Bronchial epithelial cell (primary cell): ENCODE measurements at regions not wholly inside any gene's neighbourhood (a gene's known extent, or its start where the extent isn't known, plus 50 kb on each side); places are given as distances from the start of the nearest gene placed in this dataset.
"Not testable (repeated sequence)": the region's sequence is repeated elsewhere in the genome, so short reads cannot be mapped to it uniquely, and the experiment has no call there.

ENCODE experiments used
- DNase-seq: peaks from one replicate; pipeline ENCODE4 v3.0.0-alpha.2; 2010; ENCODE audit warnings: low read depth
- FAIRE-seq: peaks from 2 replicates; lab custom pipeline; 2011; peaks lifted over from hg19 to GRCh38; lab: Jason Lieb, UNC
- H3K27me3 ChIP-seq: 2 replicates; pipeline ENCODE4 v1.5.1; 2011; ENCODE audit warnings: low read length; ENCODE audit not compliant: control insufficient read depth, insufficient read depth
- H3K36me3 ChIP-seq: 2 replicates; pipeline ENCODE4 v1.5.1; 2011; ENCODE audit warnings: low read length; ENCODE audit not compliant: control insufficient read depth, insufficient read depth
- H3K4me3 ChIP-seq: 2 replicates; pipeline ENCODE4 v1.5.1; 2011; ENCODE audit warnings: mild to moderate bottlenecking, low read depth, low read length, control low read depth
- TF ChIP-seq, protein P1 (sequence below): IDR thresholded peaks from 2 replicates; pipeline ENCODE4 v1.5.1; 2011; ENCODE audit warnings: mild to moderate bottlenecking, moderate library complexity, low read length, control low read depth, inconsistent platforms; ENCODE audit not compliant: insufficient read depth, severe bottlenecking

- H3K36me3 ChIP-seq, result no peaks in the 10 kb centered on the region
- no peak for FAIRE-seq
- TF ChIP-seq, protein P1, sequence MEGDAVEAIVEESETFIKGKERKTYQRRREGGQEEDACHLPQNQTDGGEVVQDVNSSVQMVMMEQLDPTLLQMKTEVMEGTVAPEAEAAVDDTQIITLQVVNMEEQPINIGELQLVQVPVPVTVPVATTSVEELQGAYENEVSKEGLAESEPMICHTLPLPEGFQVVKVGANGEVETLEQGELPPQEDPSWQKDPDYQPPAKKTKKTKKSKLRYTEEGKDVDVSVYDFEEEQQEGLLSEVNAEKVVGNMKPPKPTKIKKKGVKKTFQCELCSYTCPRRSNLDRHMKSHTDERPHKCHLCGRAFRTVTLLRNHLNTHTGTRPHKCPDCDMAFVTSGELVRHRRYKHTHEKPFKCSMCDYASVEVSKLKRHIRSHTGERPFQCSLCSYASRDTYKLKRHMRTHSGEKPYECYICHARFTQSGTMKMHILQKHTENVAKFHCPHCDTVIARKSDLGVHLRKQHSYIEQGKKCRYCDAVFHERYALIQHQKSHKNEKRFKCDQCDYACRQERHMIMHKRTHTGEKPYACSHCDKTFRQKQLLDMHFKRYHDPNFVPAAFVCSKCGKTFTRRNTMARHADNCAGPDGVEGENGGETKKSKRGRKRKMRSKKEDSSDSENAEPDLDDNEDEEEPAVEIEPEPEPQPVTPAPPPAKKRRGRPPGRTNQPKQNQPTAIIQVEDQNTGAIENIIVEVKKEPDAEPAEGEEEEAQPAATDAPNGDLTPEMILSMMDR, result no peak
- no peak for DNase-seq
- no peak overlapping the region for H3K4me3 ChIP-seq
- H3K27me3 ChIP-seq, result no peaks in the 10 kb centered on the region
Observed at GRCh38 chr2:48092846-48093803, 186.8 kb upstream of the FBXO11 start.

DNA sequence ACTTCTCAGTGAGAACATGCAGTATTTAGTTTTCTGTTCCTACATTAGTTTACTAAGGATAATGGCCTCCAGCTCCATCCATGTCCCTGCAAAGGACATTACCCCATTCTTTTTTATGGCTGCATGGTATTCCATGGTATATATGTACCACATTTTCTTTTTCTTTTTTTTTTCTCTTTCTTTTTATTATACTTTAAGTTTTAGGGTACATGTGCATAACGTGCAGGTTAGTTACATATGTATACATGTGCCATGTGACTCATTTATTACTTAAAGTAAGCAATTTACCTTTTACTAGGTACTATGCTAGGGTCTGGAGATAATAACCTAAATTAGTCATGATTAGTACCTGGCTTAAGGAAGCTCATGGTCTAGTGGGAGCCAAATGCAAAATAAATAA, 190.5 kb upstream of the FBXO11 start:
- not testable (repeated sequence) for H3K27me3 ChIP-seq, DNase-seq, FAIRE-seq

DNA sequence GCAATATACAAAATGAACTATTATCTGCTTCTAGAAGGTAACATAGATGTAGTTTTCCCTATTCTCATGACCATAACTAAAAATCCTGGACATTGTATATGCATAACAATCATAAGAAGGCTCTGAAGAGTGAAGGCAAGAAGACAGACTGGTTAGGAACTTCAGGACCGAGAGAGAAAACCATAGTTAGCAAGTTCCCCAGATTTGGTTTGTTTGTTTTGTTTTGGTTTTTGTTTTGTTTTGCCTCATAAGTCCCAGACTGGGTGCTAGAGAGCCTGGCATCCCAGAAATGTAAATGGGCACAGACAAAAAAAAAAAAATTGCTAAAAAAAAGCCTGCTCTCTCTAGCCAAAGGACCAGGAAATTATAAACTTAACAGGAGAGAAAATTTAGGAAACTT, 192.2 kb upstream of the FBXO11 start:
- DNase-seq, result no peak
- Histone ChIP-seq H3K4me3 (no peak overlapping the region), H3K27me3 (no peaks in the 10 kb centered on the region), H3K36me3 (no peaks in the 10 kb centered on the region)
- TF ChIP-seq, protein P1, result no peak
- FAIRE-seq, result no peak

More for the DNA sequence above, 190.5 kb upstream of the FBXO11 start:
- H3K4me3 ChIP-seq, H3K36me3 ChIP-seq: not testable (repeated sequence)

DNA sequence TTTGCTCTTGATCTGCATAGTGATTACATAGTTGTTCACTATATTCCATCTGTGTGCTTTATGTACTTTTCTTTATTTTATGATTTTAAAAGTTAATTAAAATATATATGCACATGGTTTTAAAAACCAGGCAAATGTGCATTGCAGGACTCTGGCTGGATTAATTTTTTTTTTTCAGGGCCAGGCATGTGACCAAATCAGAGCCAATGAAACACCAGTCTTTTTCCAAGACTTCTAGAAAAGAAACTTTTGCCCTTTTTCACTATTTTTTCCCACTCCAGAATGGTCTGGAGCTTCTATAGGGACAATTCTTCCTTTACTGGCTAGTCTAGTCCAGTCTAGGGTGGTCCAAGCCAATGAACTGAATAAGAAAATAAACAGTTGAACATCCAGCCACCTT, 198.1 kb upstream of the FBXO11 start:
- Histone ChIP-seq H3K27me3 (no peaks in the 10 kb centered on the region), H3K36me3 (no peaks in the 10 kb centered on the region), H3K4me3 (no peak overlapping the region)
- no peak for DNase-seq
- FAIRE-seq, result no peak
- TF ChIP-seq, protein P1, result no peak

DNA sequence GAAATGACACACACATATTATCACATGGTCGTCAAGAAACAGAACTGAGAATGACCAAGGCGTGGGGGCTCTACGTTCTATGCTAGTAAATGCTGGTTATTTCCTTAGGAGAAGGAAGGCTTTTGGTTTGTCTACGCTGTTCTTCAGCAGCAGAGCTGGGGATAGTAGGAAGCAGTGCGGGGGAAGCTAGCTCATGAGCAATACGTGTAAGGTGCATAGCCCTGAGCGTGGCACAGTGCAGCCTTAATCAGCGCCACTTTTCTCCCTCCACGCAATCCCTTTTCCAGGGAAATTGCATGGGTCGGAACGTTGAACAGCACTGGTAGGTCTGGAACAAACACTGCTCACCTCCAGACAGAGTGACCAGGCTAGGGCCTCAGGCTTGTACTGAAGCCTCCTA, 199.6 kb upstream of the FBXO11 start:
- Histone ChIP-seq H3K4me3 (no peak overlapping the region), H3K27me3 (no peaks in the 10 kb centered on the region), H3K36me3 (no peaks in the 10 kb centered on the region)
- no peak for FAIRE-seq
- no peak for DNase-seq
- TF ChIP-seq, protein P1, result no peak

DNA sequence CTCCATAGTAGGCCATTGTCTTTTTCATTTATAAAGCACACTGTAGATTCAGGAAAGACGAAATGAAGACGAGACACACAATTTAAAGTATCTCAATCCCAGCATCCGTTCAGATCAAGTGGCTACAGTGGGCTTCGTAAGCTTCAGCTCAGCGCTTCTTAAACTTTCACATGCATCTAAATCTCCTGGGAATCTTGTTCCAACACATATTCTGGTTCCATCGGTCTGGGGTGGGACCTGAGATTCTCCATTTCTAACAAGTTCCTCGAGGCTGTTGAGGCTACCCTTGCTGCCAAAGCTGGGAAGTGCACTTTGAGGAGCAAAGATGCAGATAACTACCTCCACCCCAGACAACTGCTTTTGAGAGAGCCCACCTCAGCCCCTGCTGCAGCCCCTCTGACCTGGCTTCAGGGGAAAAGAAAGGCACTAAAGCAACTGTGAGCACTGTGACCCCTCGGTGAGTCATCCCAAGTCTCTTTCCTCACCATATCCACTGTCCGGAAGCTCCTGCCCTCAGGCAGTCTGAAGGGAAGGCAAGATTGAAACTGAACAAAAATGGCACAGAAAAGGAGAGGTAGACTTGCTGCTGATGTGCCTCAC, 201.1 kb upstream of the FBXO11 start:
- Histone ChIP-seq H3K4me3 (no peak overlapping the region), H3K36me3 (no peaks in the 10 kb centered on the region), H3K27me3 (no peaks in the 10 kb centered on the region)
- TF ChIP-seq, protein P1, result no peak
- DNase-seq (peak; percentile 84), FAIRE-seq (no peak)
